ENCODE measurements at regions not wholly inside any gene's neighbourhood (a gene's known extent, or its start where the extent isn't known, plus 50 kb on each side); places are given as distances from the start of the nearest gene placed in this dataset.

GRCh38 chr14:101151927-101152305, 248.4 kb upstream of the RTL1 start:
- no peak overlapping the region for H3K4me3 ChIP-seq (ENCODE audit: low read depth, low read length, poor library complexity, severe bottlenecking)
- no peaks in the 10 kb centered on the region for H4K20me1 ChIP-seq (ENCODE audit: insufficient read depth, low read length)
- H2AFZ ChIP-seq (ENCODE audit: low read length): no peak overlapping the region
- H3K4me1 ChIP-seq (ENCODE audit: insufficient read depth, low read length, poor library complexity, severe bottlenecking): no peaks in the 10 kb centered on the region
- H3K9me3 ChIP-seq (ENCODE audit: low read length): no peaks in the 10 kb centered on the region
- H3K9me2 ChIP-seq (ENCODE audit: insufficient read depth, low read length): no peaks in the 10 kb centered on the region
- H3K36me3 ChIP-seq (ENCODE audit: insufficient read depth, low read length): no peaks in the 10 kb centered on the region
- TF ChIP-seq CTCF (conservative IDR thresholded peaks at IDR 0.05; ENCODE audit: low read length): no peak
- TF ChIP-seq EZH2phosphoT487 (IDR thresholded peaks at IDR 0.05; ENCODE audit: borderline replicate concordance, low read depth, low read length): no peak
- H3K4me2 ChIP-seq (ENCODE audit: low read length): no peak overlapping the region
- POLR2A ChIA-PET: no interaction called here
- H3K27ac ChIP-seq (ENCODE audit: low read depth, low read length, poor library complexity, severe bottlenecking): no peak overlapping the region
- CTCF ChIA-PET (ENCODE audit: unreplicated experiment): no interaction called here
- no peak for DNase-seq (ENCODE audit: low spot score)
- H3K79me2 ChIP-seq (ENCODE audit: insufficient read depth, low read depth, low read length): no peaks in the 10 kb centered on the region
- BruUV-seq (replicated peaks): no TSS peak
- intact Hi-C loops (cut with micrococcal nuclease; ENCODE audit: unreplicated experiment): no loop called here

- TF ChIP-seq EZH2phosphoT487 (IDR thresholded peaks at IDR 0.05; ENCODE audit: borderline replicate concordance, low read depth, low read length) (no peak), CTCF (conservative IDR thresholded peaks at IDR 0.05; ENCODE audit: low read length) (no peak)
- Histone ChIP-seq H3K9me2 (ENCODE audit: insufficient read depth, low read length) (no peaks in the 10 kb centered on the region), H3K36me3 (ENCODE audit: insufficient read depth, low read length) (no peaks in the 10 kb centered on the region), H3K4me2 (ENCODE audit: low read length) (no peak overlapping the region), H3K27ac (ENCODE audit: low read depth, low read length, poor library complexity, severe bottlenecking) (no peak overlapping the region), H4K20me1 (ENCODE audit: insufficient read depth, low read length) (no peaks in the 10 kb centered on the region), H3K79me2 (ENCODE audit: insufficient read depth, low read depth, low read length) (no peaks in the 10 kb centered on the region), H3K4me1 (ENCODE audit: insufficient read depth, low read length, poor library complexity, severe bottlenecking) (no peaks in the 10 kb centered on the region), H3K4me3 (ENCODE audit: low read depth, low read length, poor library complexity, severe bottlenecking) (no peak overlapping the region), H2AFZ (ENCODE audit: low read length) (no peak overlapping the region), H3K9me3 (ENCODE audit: low read length) (no peaks in the 10 kb centered on the region)
- no TSS peak for BruUV-seq (replicated peaks)
- POLR2A ChIA-PET: no interaction called here
- CTCF ChIA-PET (ENCODE audit: unreplicated experiment): no interaction called here
- DNase-seq (ENCODE audit: low spot score): no peak
- intact Hi-C loops (cut with micrococcal nuclease; ENCODE audit: unreplicated experiment): no loop called here
Measured at GRCh38 chr14:101152855-101153254, 249.3 kb upstream of the RTL1 start.

- CTCF ChIA-PET (ENCODE audit: unreplicated experiment): no interaction called here
- H3K9me3 ChIP-seq (ENCODE audit: low read length): no peaks in the 10 kb centered on the region
- BruUV-seq (replicated peaks): no TSS peak
- no peak overlapping the region for H2AFZ ChIP-seq (ENCODE audit: low read length)
- POLR2A ChIA-PET: no interaction called here
- DNase-seq (ENCODE audit: low spot score): no peak
- H3K4me1 ChIP-seq (ENCODE audit: insufficient read depth, low read length, poor library complexity, severe bottlenecking): no peaks in the 10 kb centered on the region
- H3K36me3 ChIP-seq (ENCODE audit: insufficient read depth, low read length): no peaks in the 10 kb centered on the region
- intact Hi-C loops (cut with micrococcal nuclease; ENCODE audit: unreplicated experiment): no loop called here
- TF ChIP-seq CTCF (conservative IDR thresholded peaks at IDR 0.05; ENCODE audit: low read length): no peak
- TF ChIP-seq EZH2phosphoT487 (IDR thresholded peaks at IDR 0.05; ENCODE audit: borderline replicate concordance, low read depth, low read length): no peak
- H3K4me3 ChIP-seq (ENCODE audit: low read depth, low read length, poor library complexity, severe bottlenecking): no peak overlapping the region
- H3K4me2 ChIP-seq (ENCODE audit: low read length): no peak overlapping the region
- no peaks in the 10 kb centered on the region for H3K79me2 ChIP-seq (ENCODE audit: insufficient read depth, low read depth, low read length)
- H4K20me1 ChIP-seq (ENCODE audit: insufficient read depth, low read length): no peaks in the 10 kb centered on the region
- H3K27ac ChIP-seq (ENCODE audit: low read depth, low read length, poor library complexity, severe bottlenecking): no peak overlapping the region
- H3K9me2 ChIP-seq (ENCODE audit: insufficient read depth, low read length): no peaks in the 10 kb centered on the region
Measured at GRCh38 chr14:101153691-101154090, 250.2 kb upstream of the RTL1 start.

Measured in OCI-LY7 (cell line).